Neural progenitor cell (in vitro differentiated cells): ENCODE measurements at regions not wholly inside any gene's neighbourhood (a gene's known extent, or its start where the extent isn't known, plus 50 kb on each side); places are given as distances from the start of the nearest gene placed in this dataset.

ENCODE experiments used
- EZH2 ChIP-seq: fragments of 200-600 bp; sonication (generic); IDR thresholded peaks from 2 replicates; pipeline ENCODE4 v1.6.1; 2017; ENCODE audit warnings: antibody characterized with exemption, mild to moderate bottlenecking, moderate library complexity
- EZH2phosphoT487 ChIP-seq: fragments of 200-600 bp; sonication (generic); IDR thresholded peaks from 2 replicates; pipeline ENCODE4 v1.6.1; 2017; ENCODE audit warnings: antibody characterized with exemption

DNA sequence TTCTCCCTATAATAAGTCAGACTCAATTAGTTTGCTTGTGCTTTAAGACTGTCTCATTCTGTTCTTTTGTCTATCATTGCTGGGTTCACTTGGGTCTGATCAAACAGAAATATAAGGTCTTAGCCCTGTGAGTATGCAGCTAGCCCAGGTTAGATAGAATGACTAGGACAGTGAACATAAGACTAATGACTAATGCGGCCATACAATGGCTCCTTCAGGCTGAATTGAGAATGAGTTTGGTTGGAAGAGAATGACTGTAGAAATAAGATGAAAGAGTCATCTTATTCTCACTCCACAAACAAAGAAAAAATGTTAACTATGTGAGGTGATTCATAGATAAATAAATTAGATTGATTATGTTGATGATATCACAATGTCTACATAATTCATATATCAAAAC lies 50.1 kb upstream of the OBI1 start:
- TF ChIP-seq EZH2phosphoT487 (no peak), EZH2 (no peak)
